ENCODE measurements at regions not wholly inside any gene's neighbourhood (a gene's known extent, or its start where the extent isn't known, plus 50 kb on each side); places are given as distances from the start of the nearest gene placed in this dataset.
A peak's percentile ranks its signal among the peaks of the same experiment; 100 is the strongest.

- DNase-seq: no peak
Observed at GRCh38 chr17:77873500-77874302, 84.8 kb upstream of the TNRC6C start.

DNA sequence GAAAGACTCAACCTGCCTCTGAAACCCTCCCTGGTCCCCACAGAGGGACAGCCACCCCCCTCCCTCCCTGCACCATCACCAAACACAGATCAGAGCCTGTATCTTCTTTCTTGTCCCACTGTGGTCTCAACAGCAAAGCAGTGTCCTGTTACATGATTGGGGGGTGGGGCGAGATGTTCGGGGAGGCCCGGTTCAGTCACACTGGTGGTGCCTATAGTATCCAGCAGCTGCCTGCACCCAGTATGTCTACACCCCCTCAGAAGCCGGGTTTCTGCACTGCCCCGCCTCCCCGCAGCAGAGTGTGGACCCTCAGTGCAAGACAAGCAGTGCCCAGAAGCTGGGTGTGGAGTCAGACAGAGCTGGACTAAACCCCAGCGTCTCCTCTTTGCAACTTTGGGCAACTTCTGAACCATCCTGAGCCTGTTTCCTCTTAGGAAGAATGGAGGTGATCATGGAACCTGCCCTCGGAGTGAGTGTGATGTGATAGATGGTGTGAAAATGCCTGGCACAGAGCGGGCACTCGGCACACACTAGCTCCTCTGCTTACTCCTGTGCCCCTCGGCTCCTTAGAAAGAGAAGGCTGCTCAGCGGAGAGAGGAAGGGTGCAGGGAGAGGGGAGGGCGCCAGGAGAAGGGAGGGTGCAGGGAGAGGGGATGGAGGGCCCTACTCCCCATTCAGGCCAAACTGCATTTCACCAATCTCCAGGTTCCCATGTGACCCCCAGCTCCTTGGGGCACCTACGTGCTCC lies 84.0 kb upstream of the TNRC6C start:
- no peak for DNase-seq

GRCh38 chr17:77875051-77875780 lies 83.3 kb upstream of the TNRC6C start:
- DNase-seq: peak; percentile 24

GRCh38 chr17:77875881-77876509 lies 82.5 kb upstream of the TNRC6C start:
- DNase-seq: no peak

DNA sequence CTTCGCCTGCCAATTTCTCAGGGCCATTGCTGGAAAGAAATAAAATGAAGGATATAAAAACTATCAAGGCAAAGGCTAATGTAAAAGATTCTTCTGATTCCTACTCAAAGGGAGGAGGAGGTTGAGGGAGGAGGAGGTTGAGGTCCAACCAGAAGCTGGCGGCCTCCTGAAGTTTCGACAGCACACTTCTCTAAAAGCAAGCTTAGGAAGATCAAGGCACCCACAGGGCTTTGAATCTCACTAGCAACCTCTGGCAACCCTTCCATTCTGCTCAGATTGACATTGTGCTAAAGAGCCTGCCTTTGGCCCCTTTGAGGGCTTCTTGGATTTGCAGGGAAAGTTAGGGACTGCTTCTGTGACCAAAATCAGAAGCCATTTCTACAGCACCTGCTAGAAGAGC lies 81.5 kb upstream of the TNRC6C start:
- no peak for DNase-seq

GRCh38 chr17:77877646-77878355 lies 80.7 kb upstream of the TNRC6C start:
- no peak for DNase-seq

DNA sequence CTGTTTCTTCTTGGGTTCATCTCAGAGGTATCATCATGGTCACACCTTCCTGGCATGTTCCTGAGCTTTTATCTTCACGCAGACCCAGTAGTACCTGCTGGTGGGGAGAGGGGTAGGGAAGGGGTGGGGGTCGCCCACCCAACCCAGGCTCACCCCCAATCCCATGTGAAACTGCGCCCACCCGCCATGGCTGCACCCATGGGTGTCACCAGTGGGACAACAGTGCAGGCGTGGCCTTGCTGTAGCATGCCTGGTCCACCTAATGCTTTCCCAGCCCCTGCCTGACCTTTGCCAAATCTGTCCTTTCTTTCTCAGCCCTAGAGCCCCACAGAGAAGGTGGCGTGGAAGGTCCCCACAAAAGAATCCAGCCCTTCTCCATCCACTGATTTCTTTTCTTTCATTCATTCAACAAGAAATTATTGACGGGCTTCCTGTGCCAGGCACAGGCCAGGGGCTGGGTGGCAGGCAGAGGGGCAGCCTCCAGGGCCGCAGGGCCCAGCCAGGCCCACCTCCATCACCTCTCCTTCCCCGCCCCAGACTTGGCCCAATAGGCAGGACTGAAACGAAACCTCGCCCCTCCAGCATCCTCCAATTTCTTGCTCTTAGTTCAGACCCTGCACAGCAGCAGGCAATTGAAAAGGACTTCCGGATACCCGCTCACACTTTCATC lies 79.1 kb upstream of the TNRC6C start:
- DNase-seq: no peak

DNA sequence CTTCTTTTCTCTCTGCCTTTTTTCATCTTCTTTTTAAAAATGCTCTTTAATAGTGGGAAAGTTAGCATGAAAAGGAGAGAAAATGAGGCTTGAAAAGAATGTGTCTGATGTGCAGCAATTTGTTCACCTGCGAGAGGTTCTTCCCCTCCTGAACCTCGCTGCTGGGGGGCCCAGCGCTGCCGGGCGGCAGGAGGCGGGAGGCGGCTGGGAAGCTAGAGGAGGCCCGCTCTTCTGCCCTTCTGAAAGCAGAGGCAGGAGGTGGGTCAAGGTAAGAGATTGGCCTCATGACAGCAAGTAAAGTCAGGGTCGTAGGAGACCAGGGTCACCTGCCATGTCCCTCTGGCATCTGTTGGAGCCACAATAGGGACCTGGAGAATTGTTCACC lies 78.6 kb upstream of the TNRC6C start:
- no peak for DNase-seq

DNA sequence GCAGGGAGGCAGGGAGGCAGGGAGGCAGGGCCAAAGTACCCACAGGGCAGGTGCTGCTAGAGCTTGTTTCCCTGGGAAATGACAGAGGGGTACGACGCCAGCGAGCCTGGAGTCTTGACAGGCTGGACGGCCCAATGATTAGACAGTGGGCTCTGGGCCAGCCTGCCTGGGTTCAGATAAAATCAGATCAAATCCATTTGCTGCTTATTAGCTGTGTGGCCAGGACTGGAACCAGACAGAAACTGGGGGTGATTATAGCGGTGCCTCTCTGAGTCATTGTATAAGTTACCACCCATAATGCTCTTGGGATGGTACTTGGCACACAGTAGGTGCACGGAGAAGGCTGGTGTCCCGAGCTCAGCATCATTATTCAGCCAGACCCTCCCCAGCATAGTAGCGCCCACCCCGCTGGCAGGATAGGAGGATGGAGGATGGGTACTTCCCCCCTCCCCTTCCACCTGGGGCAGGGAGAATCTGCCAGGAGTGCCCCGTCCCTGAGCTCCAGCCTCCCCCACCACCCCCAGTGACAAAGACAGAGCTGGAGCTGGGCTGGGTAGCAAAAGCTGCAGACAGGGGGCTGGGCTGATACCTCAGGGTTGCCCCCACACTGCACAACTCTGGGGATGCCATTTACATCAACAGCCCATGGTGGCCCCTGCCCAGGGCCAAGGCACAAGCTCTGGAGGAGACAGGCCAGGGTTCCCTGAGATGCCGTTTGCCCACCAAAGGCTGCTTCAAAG lies 77.6 kb upstream of the TNRC6C start:
- no peak for DNase-seq

DNA sequence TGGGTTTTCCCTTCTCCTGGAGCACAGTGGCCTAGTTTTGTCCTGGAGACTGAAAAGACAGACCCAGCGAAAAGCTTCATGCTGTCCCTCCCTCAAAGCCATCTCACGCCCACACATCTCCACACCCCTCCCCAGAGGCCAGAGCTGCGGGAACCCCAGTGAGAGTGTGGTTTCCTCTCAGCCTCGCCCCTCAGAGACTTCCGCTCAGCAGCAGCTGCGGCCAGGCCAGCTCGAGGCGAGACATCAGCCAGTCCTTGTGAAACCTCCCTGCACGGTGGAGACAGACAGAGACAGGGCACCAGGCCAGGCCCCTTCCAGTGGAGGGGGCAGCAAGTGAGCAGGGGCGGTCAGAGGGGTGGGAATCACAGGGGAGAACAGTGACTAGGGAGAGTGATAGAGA lies 77.0 kb upstream of the TNRC6C start:
- peak; percentile 87 for DNase-seq

GRCh38 chr17:77882040-77882439 lies 76.5 kb upstream of the TNRC6C start:
- DNase-seq: no peak

GRCh38 chr17:77882481-77883212 lies 75.9 kb upstream of the TNRC6C start:
- peak; percentile 66 for DNase-seq

GRCh38 chr17:77883213-77883650 lies 75.3 kb upstream of the TNRC6C start:
- no peak for DNase-seq

- peak; percentile 86 for DNase-seq
Observed at GRCh38 chr17:77884019-77884418, 74.5 kb upstream of the TNRC6C start.

- DNase-seq: no peak
Observed at GRCh38 chr17:77884967-77885641, 73.4 kb upstream of the TNRC6C start.

DNA sequence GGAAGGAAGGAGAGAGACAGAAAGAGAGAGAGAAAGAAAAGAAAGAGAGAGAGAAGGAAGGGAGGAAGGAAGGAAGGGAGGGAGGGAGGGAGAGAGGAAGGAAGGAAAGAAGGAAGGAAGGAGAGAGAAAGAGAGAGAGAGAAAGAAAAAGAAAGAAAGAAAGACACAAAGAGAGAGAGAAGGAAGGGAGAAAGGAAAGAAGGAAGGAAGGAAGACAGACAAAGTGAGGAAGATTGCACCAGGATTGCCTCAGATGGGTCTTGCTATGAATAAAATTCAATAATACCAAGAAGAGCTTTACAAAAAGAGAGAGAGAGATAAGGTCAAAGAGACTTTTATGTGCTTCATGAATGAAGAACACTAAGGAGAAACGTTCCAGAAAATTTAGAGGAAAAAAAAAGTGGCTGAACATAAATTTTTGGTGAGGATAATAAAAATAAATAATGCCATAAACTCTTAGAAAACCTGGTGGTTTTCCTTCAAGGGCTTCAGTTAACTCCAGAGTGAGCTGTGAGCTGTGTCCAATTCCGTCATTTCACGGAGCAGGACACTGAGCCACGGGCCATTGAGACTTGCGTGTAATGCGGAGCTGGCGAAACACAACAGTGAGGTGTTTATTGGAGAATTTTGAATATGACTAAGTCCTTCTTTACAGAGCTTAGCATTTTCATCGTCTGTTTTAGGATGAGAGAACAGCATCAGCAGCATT lies 72.7 kb upstream of the TNRC6C start:
- DNase-seq: no peak

- no peak for DNase-seq
Observed at GRCh38 chr17:77886387-77886728, 72.1 kb upstream of the TNRC6C start.

DNA sequence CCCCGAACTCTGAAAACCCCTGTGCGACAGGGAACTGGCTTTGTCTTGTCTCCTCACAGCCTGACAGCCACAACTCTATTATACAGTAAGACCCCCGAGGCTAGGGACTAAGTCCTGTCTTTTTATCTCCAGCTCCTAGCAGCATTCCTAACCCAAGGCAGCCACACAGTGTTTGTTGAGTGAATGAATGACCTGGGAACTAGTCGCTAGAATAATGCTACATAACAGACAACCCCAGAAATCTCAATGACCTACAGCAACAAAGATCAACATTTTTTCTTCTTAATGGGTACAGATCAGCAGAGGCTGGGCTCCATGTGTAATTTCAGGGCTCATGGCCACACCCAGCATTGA lies 71.4 kb upstream of the TNRC6C start:
- no peak for DNase-seq
